Body of pancreas (tissue), 4 donors: ENCODE measurements at regions not wholly inside any gene's neighbourhood (a gene's known extent, or its start where the extent isn't known, plus 50 kb on each side); places are given as distances from the start of the nearest gene placed in this dataset.

Source experiments
- ATAC-seq: fragments of 150-250 bp; one replicate; pipeline ENCODE4 v1.9.1; 2016
- DNase-seq, 4 donors: peaks; one replicate each; pipeline ENCODE4 v3.0.0-alpha.2; 2019
- H3K27ac ChIP-seq, 4 donors: fragments of 200-600 bp; sonication (generic); 1 replicate in 3 of 4; 2 replicates in 1 of 4; pipeline versions ENCODE4 v1.5.1 to v1.6.1; 2016 to 2019; ENCODE audit warnings: mild to moderate bottlenecking in 1 of 4, mixed read lengths in 1 of 4, moderate library complexity in 1 of 4
- H3K27me3 ChIP-seq, 2 donors: fragments of 200-600 bp; sonication (generic); one replicate each; pipeline ENCODE4 v1.6.0; 2016; ENCODE audit warnings: mild to moderate bottlenecking in 1 of 2
- H3K36me3 ChIP-seq, 2 donors: fragments of 200-600 bp; sonication (generic); replicated peaks in 1 of 2; 2 replicates each; pipeline ENCODE4 v1.5.1; 2016; ENCODE audit warnings: low read depth in 2 of 2; ENCODE audit not compliant: insufficient read depth in 1 of 2
- H3K4me1 ChIP-seq: fragments of 200-600 bp; sonication (generic); one replicate; pipeline ENCODE4 v1.6.0; 2016
- H3K4me3 ChIP-seq, 2 donors: fragments of 200-600 bp; sonication (generic); 1 replicate in 1 of 2; 2 replicates in 1 of 2; pipeline ENCODE4 v1.5.1; 2016 to 2019
- H3K9me3 ChIP-seq, 3 donors: fragments of 200-600 bp; sonication (generic); 1 replicate in 2 of 3; 2 replicates in 1 of 3; pipeline ENCODE4 v1.5.1; 2016
- POLR2A ChIP-seq, 3 donors: fragments of 450-650 bp; IDR thresholded peaks; one replicate each; pipeline ENCODE4 v1.6.1; 2016; ENCODE audit warnings: antibody characterized with exemption in 3 of 3, mild to moderate bottlenecking in 2 of 3
- WGBS, 2 donors: methylation state at CpG; one replicate each; pipeline ENCODE4 v1.1.5; 2017; 5-methylcytosine and 5-hydroxymethylcytosine counted together
- intact Hi-C: fragments of 100-400 bp; cut with DNase I; formaldehyde crosslinking; loops from one replicate; pipeline ENCODE4 v1.15.1; 2023
- TF ChIP-seq, protein P1 (sequence below), 7 experiments: fragments of 450-650 bp in 4 of 7; fragments of 200-600 bp in 3 of 7; sonication (generic) in 3 of 7; IDR thresholded peaks; one replicate each; pipeline ENCODE4 v1.5.1; 2016 to 2019; ENCODE audit warnings: antibody characterized with exemption in 7 of 7

DNA sequence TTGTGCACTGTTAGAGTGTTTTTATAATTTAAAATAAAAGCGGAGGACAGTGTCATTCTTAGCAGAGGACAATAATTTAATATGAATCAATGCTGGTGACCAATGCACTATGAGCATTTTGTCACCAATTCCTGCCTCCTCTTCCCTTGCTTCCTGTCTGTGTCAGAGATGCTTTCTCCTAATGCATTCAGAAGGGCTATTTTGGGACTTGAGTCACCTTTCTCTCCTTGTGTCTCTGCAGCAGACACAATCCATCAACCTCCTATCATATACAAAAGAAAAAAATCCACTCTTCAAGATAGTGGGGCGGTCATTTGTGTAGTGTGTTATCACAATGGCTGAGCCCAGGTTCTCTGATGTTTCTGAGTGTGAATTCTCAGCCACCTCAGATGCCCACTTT lies 191.9 kb upstream of the VEPH1 start:
- intact Hi-C loops, result no loop called here
- no peak overlapping the region for H3K27ac ChIP-seq

DNA sequence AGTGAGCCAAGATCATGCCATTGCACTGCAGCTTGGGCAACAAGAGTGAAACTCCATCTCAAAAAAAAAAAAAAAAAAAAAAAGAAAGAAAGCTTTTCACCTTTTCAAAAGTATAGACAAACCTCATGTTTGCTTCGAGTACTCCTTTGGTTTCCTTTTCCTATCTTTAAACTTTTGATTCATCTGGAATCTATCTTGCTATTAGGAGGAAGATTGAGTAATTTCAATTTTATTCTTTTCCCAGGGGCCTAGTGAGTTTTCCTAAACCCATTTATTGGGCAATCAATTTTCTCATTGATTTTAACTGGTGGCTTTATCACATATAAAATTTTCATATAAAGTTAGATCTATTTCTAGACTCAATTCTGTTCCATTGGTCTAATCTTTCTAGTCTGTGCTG lies 190.5 kb upstream of the VEPH1 start:
- Histone ChIP-seq H3K4me1 (no peaks in the 10 kb centered on the region), H3K36me3 (no peaks in the 10 kb centered on the region), H3K4me3 (no peak overlapping the region), H3K27me3 (no peaks in the 10 kb centered on the region), H3K9me3 (no peaks in the 10 kb centered on the region), H3K27ac (no peak overlapping the region)
- TF ChIP-seq POLR2A (IDR thresholded peaks at IDR 0.05), result no peak
- TF ChIP-seq, protein P1, sequence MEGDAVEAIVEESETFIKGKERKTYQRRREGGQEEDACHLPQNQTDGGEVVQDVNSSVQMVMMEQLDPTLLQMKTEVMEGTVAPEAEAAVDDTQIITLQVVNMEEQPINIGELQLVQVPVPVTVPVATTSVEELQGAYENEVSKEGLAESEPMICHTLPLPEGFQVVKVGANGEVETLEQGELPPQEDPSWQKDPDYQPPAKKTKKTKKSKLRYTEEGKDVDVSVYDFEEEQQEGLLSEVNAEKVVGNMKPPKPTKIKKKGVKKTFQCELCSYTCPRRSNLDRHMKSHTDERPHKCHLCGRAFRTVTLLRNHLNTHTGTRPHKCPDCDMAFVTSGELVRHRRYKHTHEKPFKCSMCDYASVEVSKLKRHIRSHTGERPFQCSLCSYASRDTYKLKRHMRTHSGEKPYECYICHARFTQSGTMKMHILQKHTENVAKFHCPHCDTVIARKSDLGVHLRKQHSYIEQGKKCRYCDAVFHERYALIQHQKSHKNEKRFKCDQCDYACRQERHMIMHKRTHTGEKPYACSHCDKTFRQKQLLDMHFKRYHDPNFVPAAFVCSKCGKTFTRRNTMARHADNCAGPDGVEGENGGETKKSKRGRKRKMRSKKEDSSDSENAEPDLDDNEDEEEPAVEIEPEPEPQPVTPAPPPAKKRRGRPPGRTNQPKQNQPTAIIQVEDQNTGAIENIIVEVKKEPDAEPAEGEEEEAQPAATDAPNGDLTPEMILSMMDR (IDR thresholded peaks at IDR 0.05), result no peak
- 67 to 70% methylated on average over 1 of the region's 1 CpG for WGBS, 2 donors
- DNase-seq (no peak), ATAC-seq (no peak)
- intact Hi-C loops, result no loop called here

More for the DNA sequence above, 191.9 kb upstream of the VEPH1 start:
- ATAC-seq (no peak), DNase-seq (no peak)
- H3K4me1 ChIP-seq, result no peaks in the 10 kb centered on the region
- no peaks in the 10 kb centered on the region for H3K27me3 ChIP-seq
- TF ChIP-seq, protein P1 (IDR thresholded peaks at IDR 0.05), result no peak
- no peak for TF ChIP-seq POLR2A (IDR thresholded peaks at IDR 0.05)
- H3K4me3 ChIP-seq, result no peak overlapping the region
- WGBS, 2 donors, result 57 to 68% methylated on average over 2 of the region's 2 CpGs
- no peaks in the 10 kb centered on the region for H3K36me3 ChIP-seq
- no peaks in the 10 kb centered on the region for H3K9me3 ChIP-seq

DNA sequence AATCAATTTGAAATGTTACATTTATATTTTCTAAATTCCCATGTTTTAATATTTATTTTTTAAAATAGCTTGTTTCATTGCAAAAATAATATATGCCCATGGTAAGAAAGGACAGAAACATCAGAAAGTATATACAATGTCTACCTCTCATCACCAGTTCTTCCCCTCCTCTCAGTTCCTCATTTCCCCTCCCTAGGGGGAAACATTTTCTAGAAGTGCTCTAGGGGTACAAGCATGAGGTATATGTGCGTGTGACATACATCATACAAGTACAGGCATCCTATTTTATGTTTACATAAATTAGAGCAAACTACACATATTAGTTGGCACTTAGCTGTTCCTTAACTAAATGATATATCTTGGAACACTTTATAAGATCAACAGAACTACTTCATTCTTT lies 189.3 kb upstream of the VEPH1 start:
- Histone ChIP-seq H3K4me1 (no peaks in the 10 kb centered on the region), H3K27me3 (no peaks in the 10 kb centered on the region), H3K9me3 (no peaks in the 10 kb centered on the region), H3K4me3 (no peak overlapping the region), H3K27ac (no peak overlapping the region), H3K36me3 (no peaks in the 10 kb centered on the region)
- WGBS, 2 donors, result 85 to 87% methylated on average over 1 of the region's 1 CpG
- no peak for ATAC-seq
- no peak for DNase-seq
- intact Hi-C loops, result no loop called here
- TF ChIP-seq POLR2A (IDR thresholded peaks at IDR 0.05), result no peak

DNA sequence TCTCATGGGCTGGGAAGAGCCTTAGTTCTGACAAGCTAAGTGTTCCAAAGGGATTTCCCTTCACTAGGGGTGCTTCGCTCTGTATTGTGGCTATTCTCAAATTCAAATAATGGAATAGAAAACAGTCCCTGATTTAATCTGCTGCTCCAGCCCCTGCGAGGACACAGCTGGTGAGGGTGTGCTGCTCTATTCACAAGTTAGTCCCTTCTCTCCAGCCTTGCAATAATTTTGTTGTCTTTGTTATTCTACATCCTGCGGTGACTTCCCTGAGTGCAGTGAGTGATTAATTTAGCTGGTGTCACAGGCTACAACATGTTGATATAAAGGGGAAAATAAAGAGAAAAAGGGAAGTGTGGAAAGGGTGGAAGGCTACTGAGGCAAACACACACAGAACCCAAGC lies 180.5 kb upstream of the VEPH1 start:
- ATAC-seq, result no peak
- H3K4me1 ChIP-seq, result no peaks in the 10 kb centered on the region
- TF ChIP-seq, protein P1 (IDR thresholded peaks at IDR 0.05), result no peak
- no peak for DNase-seq
- no peaks in the 10 kb centered on the region for H3K27me3 ChIP-seq
- H3K4me3 ChIP-seq, result no peak overlapping the region
- intact Hi-C loops, result no loop called here
- H3K36me3 ChIP-seq, result no peaks in the 10 kb centered on the region
- WGBS, 2 donors, result 54 to 59% methylated on average over 3 of the region's 3 CpGs
- no peak overlapping the region for H3K27ac ChIP-seq
- no peaks in the 10 kb centered on the region for H3K9me3 ChIP-seq

DNA sequence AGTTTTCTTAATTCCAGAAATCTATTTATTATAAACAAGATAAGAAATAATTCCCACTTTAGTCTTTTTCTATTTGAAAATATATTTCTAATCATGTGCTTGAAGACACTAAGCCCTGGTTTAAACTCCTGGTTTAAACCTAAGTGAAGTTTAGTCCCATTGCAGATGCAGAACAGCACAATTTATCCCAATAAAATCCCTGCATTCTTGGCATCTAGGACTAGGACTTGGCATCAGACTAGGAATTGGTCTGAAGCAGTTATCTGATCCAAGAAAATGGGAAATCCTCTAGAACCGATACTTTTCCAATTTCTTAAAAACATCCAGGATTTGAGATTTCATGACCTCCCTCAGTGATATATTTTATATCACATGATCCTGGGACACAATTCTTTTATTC lies 168.8 kb upstream of the VEPH1 start:
- TF ChIP-seq POLR2A (IDR thresholded peaks at IDR 0.05), result no peak
- TF ChIP-seq, protein P1 (IDR thresholded peaks at IDR 0.05), result no peak
- 77 to 90% methylated on average over 1 of the region's 1 CpG for WGBS, 2 donors
- ATAC-seq (no peak), DNase-seq (no peak)
- intact Hi-C loops, result no loop called here
- Histone ChIP-seq H3K36me3 (no peaks in the 10 kb centered on the region), H3K27ac (no peak overlapping the region), H3K4me1 (no peaks in the 10 kb centered on the region), H3K27me3 (no peaks in the 10 kb centered on the region), H3K9me3 (no peaks in the 10 kb centered on the region), H3K4me3 (no peak overlapping the region)
